ENCODE measurements at regions not wholly inside any gene's neighbourhood (a gene's known extent, or its start where the extent isn't known, plus 50 kb on each side); places are given as distances from the start of the nearest gene placed in this dataset.

DNA sequence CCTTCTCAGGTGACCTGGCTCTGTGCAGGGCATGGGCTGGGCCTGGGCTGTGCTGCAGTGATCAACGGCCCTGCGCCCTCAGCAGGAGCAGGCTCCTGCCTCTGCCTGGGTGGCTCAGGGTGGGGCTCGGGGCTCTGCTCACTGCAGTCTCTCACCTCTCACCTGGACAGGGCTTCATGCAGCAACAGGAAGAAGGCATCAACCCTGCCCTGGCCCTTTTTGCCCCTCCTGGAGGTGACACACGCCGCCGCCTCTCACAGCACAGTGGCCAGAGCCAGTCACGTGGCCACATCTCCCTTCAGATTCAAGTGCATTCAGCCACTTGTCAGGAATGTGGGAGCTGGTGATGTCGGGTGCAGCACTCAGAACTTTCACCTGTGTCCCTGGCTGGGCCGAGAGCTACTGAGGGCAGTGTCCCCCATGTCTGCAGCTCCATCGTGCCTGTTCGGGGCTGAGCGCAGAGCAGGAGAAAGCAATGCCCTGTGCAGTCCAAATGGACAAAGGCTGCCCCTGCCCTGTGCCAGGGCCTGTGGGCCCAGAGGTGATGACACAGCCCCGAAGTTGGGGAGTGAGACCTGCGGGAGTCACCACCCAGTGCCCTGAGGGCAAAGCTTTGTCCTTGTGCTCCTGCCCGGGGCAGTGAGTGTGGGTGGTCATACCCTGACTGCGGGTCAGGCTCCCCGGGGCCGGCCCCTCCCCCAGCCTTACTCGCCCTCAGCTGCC lies 314.0 kb downstream of the PTPRU start:
- TF ChIP-seq POLR2A (IDR thresholded peaks at IDR 0.05; ENCODE audit: low read length) (no peak), GATA1 (IDR thresholded peaks at IDR 0.05; ENCODE audit: low read depth, low read length) (no peak)

Data from erythroblast (primary cell).